ENCODE measurements at regions not wholly inside any gene's neighbourhood (a gene's known extent, or its start where the extent isn't known, plus 50 kb on each side); places are given as distances from the start of the nearest gene placed in this dataset.
"Not testable (repeated sequence)": the region's sequence is repeated elsewhere in the genome, so short reads cannot be mapped to it uniquely, and the experiment has no call there.

DNA sequence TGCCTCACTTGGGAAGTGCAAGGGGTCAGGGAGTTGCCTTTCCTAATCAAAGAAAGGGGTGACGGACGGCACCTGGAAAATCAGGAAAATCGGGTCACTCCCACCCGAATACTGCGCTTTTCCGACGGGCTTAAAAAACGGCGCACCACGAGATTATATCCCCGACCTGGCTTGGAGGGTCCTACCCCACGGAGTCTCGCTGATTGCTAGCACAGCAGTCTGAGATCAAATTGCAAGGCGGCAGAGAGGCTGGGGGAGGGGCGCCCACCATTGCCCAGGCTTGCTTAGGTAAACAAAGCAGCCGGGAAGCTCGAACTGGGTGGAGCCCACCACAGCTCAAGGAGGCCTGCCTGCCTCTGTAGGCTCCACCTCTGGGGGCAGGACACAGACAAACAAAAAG, 489.5 kb downstream of the PLPP3 start:
- TF ChIP-seq POLR2AphosphoS5 (IDR thresholded peaks at IDR 0.05); EP300 (IDR thresholded peaks at IDR 0.05; ENCODE audit: low read depth); POLR2A (IDR thresholded peaks at IDR 0.05): not testable (repeated sequence)
- TF ChIP-seq, protein P1, sequence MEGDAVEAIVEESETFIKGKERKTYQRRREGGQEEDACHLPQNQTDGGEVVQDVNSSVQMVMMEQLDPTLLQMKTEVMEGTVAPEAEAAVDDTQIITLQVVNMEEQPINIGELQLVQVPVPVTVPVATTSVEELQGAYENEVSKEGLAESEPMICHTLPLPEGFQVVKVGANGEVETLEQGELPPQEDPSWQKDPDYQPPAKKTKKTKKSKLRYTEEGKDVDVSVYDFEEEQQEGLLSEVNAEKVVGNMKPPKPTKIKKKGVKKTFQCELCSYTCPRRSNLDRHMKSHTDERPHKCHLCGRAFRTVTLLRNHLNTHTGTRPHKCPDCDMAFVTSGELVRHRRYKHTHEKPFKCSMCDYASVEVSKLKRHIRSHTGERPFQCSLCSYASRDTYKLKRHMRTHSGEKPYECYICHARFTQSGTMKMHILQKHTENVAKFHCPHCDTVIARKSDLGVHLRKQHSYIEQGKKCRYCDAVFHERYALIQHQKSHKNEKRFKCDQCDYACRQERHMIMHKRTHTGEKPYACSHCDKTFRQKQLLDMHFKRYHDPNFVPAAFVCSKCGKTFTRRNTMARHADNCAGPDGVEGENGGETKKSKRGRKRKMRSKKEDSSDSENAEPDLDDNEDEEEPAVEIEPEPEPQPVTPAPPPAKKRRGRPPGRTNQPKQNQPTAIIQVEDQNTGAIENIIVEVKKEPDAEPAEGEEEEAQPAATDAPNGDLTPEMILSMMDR (IDR thresholded peaks at IDR 0.05): not testable (repeated sequence)
